Spleen (tissue), 7 donors: ENCODE measurements at regions not wholly inside any gene's neighbourhood (a gene's known extent, or its start where the extent isn't known, plus 50 kb on each side); places are given as distances from the start of the nearest gene placed in this dataset.

Experiments
- CTCF ChIP-seq, 11 experiments: fragments of 200-600 bp in 7 of 11; fragments of 450-650 bp in 4 of 11; sonication (generic) in 4 of 11; IDR thresholded peaks in 8 of 11; conservative IDR thresholded peaks in 3 of 11; 1 replicate in 7 of 11; 2 replicates in 4 of 11; pipeline versions ENCODE4 v1.4.0 to v1.8.0; 2016 to 2021; ENCODE audit warnings: antibody characterized with exemption in 11 of 11, inconsistent platforms in 4 of 11, mild to moderate bottlenecking in 1 of 11
- POLR2A ChIP-seq, 3 donors: fragments of 450-650 bp; IDR thresholded peaks; one replicate each; pipeline ENCODE4 v1.5.1; 2017; ENCODE audit warnings: antibody characterized with exemption in 3 of 3, mild to moderate bottlenecking in 1 of 3
- POLR2AphosphoS5 ChIP-seq, 3 donors: sonication (generic); formaldehyde crosslinking; IDR thresholded peaks; one replicate each; pipeline ENCODE4 v1.5.1; 2017; ENCODE audit warnings: antibody characterized with exemption in 3 of 3
- donor health status: DM: no; HTN: no; CAD: no; lungs with moderate emphysema.
- donor health status: DM: no; HTN: no; CAD: no.
- donor health status: DM: no; HTN: no; CAD: no.

- no peak for TF ChIP-seq CTCF (IDR thresholded peaks at IDR 0.05 in 8 of 11, conservative IDR thresholded peaks at IDR 0.05 in 3 of 11)
- TF ChIP-seq POLR2A (IDR thresholded peaks at IDR 0.05): no peak
- TF ChIP-seq POLR2AphosphoS5 (IDR thresholded peaks at IDR 0.05): no peak
These were observed 300.2 kb upstream of the SLCO3A1 start for GRCh38 chr15:91553196-91553854.
